ENCODE measurements at regions not wholly inside any gene's neighbourhood (a gene's known extent, or its start where the extent isn't known, plus 50 kb on each side); places are given as distances from the start of the nearest gene placed in this dataset.

- TF ChIP-seq POLR2A (IDR thresholded peaks at IDR 0.05; ENCODE audit: low read depth, low read length) (no peak), CTCF (IDR thresholded peaks at IDR 0.05; ENCODE audit: extremely low read depth in 1 of 2, insufficient read depth in 1 of 2, low read depth in 1 of 2, low read length in 2 of 2) (no peak), JUN (IDR thresholded peaks at IDR 0.05; ENCODE audit: borderline replicate concordance, insufficient read depth, insufficient read length, low read depth) (no peak), MYC (IDR thresholded peaks at IDR 0.05; ENCODE audit: low read depth, low read length) (no peak), FOS (IDR thresholded peaks at IDR 0.05; ENCODE audit: borderline replicate concordance, insufficient read depth, low read length) (no peak), POLR2AphosphoS5 (IDR thresholded peaks at IDR 0.05; ENCODE audit: insufficient read depth, low read depth, low read length) (no peak)
These were observed 51.9 kb upstream of the HUWE1 start for GRCh38 chrX:53738370-53738906.

All from endothelial cell of umbilical vein (primary cell).